GM18505 (cell line): ENCODE measurements at regions not wholly inside any gene's neighbourhood (a gene's known extent, or its start where the extent isn't known, plus 50 kb on each side); places are given as distances from the start of the nearest gene placed in this dataset.
"Not testable (repeated sequence)": the region's sequence is repeated elsewhere in the genome, so short reads cannot be mapped to it uniquely, and the experiment has no call there.

Source experiments
- ATAC-seq: cut with Tn5 transposase; IDR thresholded peaks from one replicate; pipeline ENCODE4 v1.9.1; 2021; ENCODE audit not compliant: unreplicated experiment
- POLR2A ChIP-seq: IDR thresholded peaks from 4 replicates; pipeline ENCODE4 v1.6.1; 2011; ENCODE audit warnings: borderline replicate concordance; ENCODE audit not compliant: insufficient read depth, insufficient read length; ENCODE audit errors: extremely low read depth

- ATAC-seq = not testable (repeated sequence)
Measured at GRCh38 chr9:78172610-78173009, 63.3 kb upstream of the CEP78 start.

- ATAC-seq = no peak
- TF ChIP-seq POLR2A = no peak
Measured at GRCh38 chr9:78171651-78172050, 64.2 kb upstream of the CEP78 start.

GRCh38 chr9:78169125-78169524 lies 66.8 kb upstream of the CEP78 start:
- no peak for ATAC-seq
- TF ChIP-seq POLR2A = no peak

GRCh38 chr9:78167356-78167755 lies 68.5 kb upstream of the CEP78 start:
- no peak for ATAC-seq
- no peak for TF ChIP-seq POLR2A

- TF ChIP-seq POLR2A = no peak
- no peak for ATAC-seq
Measured at GRCh38 chr9:78163834-78164233, 72.0 kb upstream of the CEP78 start.

- no peak for ATAC-seq
- TF ChIP-seq POLR2A = no peak
Measured at GRCh38 chr9:78158286-78158685, 77.6 kb upstream of the CEP78 start.

- no peak for TF ChIP-seq POLR2A
- ATAC-seq = no peak
Measured at GRCh38 chr9:78150983-78151356, 84.9 kb upstream of the CEP78 start.

- no peak for TF ChIP-seq POLR2A
- no peak for ATAC-seq
Measured at GRCh38 chr9:78150312-78150982, 85.4 kb upstream of the CEP78 start.

- no peak for ATAC-seq
- TF ChIP-seq POLR2A = no peak
Measured at GRCh38 chr9:78149702-78150291, 86.1 kb upstream of the CEP78 start.

GRCh38 chr9:78146241-78146640 lies 89.6 kb upstream of the CEP78 start:
- ATAC-seq = no peak
- no peak for TF ChIP-seq POLR2A

GRCh38 chr9:78144663-78145377 lies 91.1 kb upstream of the CEP78 start:
- TF ChIP-seq POLR2A = no peak
- ATAC-seq = no peak

GRCh38 chr9:78144008-78144381 lies 91.9 kb upstream of the CEP78 start:
- no peak for ATAC-seq
- TF ChIP-seq POLR2A = no peak

GRCh38 chr9:78143281-78144007 lies 92.4 kb upstream of the CEP78 start:
- ATAC-seq = no peak
- TF ChIP-seq POLR2A = no peak

GRCh38 chr9:78142264-78142663 lies 93.6 kb upstream of the CEP78 start:
- not testable (repeated sequence) for ATAC-seq
